ENCODE measurements at regions not wholly inside any gene's neighbourhood (a gene's known extent, or its start where the extent isn't known, plus 50 kb on each side); places are given as distances from the start of the nearest gene placed in this dataset.

- TF ChIP-seq ZNF70 (CRISPR knock-in tag; IDR thresholded peaks at IDR 0.05) = no peak
- no peak for TF ChIP-seq TCF4 (CRISPR knock-in tag; IDR thresholded peaks at IDR 0.05; ENCODE audit: borderline replicate concordance)
- no peak for TF ChIP-seq POU6F1 (CRISPR knock-in tag; IDR thresholded peaks at IDR 0.05; ENCODE audit: borderline replicate concordance, low read depth)
- TF ChIP-seq GLIS3 (CRISPR knock-in tag; IDR thresholded peaks at IDR 0.05) = no peak
- TF ChIP-seq SNAI2 (CRISPR knock-in tag; IDR thresholded peaks at IDR 0.05) = no peak
- TF ChIP-seq CSRNP3 (CRISPR knock-in tag; IDR thresholded peaks at IDR 0.05) = no peak
- TF ChIP-seq TSHZ2 (CRISPR knock-in tag; IDR thresholded peaks at IDR 0.05) = no peak
- TF ChIP-seq TOX (CRISPR knock-in tag; IDR thresholded peaks at IDR 0.05; ENCODE audit: borderline replicate concordance) = no peak
- no peak for TF ChIP-seq ARNTL (CRISPR knock-in tag; IDR thresholded peaks at IDR 0.05; ENCODE audit: borderline replicate concordance, low read depth)
- no peak for TF ChIP-seq ZFP3 (CRISPR knock-in tag; IDR thresholded peaks at IDR 0.05)
- no peak for TF ChIP-seq ESRRG (CRISPR knock-in tag; IDR thresholded peaks at IDR 0.05)
- no peak for TF ChIP-seq RARB (CRISPR knock-in tag; IDR thresholded peaks at IDR 0.05)
- no peak for ATAC-seq
Measured at GRCh38 chr22:48889209-48889830, 938.4 kb downstream of the BRD1 start.

- TF ChIP-seq ISL1 (CRISPR knock-in tag; IDR thresholded peaks at IDR 0.05) = no peak
- no peak for TF ChIP-seq ZNF8 (CRISPR knock-in tag; IDR thresholded peaks at IDR 0.05)
- TF ChIP-seq RARB (CRISPR knock-in tag; IDR thresholded peaks at IDR 0.05) = no peak
- no peak for TF ChIP-seq ZC3H10 (CRISPR knock-in tag; IDR thresholded peaks at IDR 0.05)
- no peak for TF ChIP-seq SNAI2 (CRISPR knock-in tag; IDR thresholded peaks at IDR 0.05)
- TF ChIP-seq OSR1 (CRISPR knock-in tag; IDR thresholded peaks at IDR 0.05) = no peak
- no peak for TF ChIP-seq TOX (CRISPR knock-in tag; IDR thresholded peaks at IDR 0.05; ENCODE audit: borderline replicate concordance)
- no peak for TF ChIP-seq PPARA (CRISPR knock-in tag; IDR thresholded peaks at IDR 0.05; ENCODE audit: borderline replicate concordance)
- TF ChIP-seq CSDC2 (CRISPR knock-in tag; IDR thresholded peaks at IDR 0.05) = no peak
- no peak for TF ChIP-seq GLIS3 (CRISPR knock-in tag; IDR thresholded peaks at IDR 0.05)
- no peak for TF ChIP-seq PATZ1 (CRISPR knock-in tag; IDR thresholded peaks at IDR 0.05; ENCODE audit: borderline replicate concordance)
- no peak for TF ChIP-seq ZNF70 (CRISPR knock-in tag; IDR thresholded peaks at IDR 0.05)
- no peak for TF ChIP-seq ZFP3 (CRISPR knock-in tag; IDR thresholded peaks at IDR 0.05)
- no peak for TF ChIP-seq TSHZ2 (CRISPR knock-in tag; IDR thresholded peaks at IDR 0.05)
- no peak for TF ChIP-seq CREB5 (CRISPR knock-in tag; IDR thresholded peaks at IDR 0.05; ENCODE audit: low read depth)
- TF ChIP-seq ZNF565 (CRISPR knock-in tag; conservative IDR thresholded peaks at IDR 0.05; ENCODE audit: low read depth) = no peak
- no peak for TF ChIP-seq BACH2 (CRISPR knock-in tag; IDR thresholded peaks at IDR 0.05; ENCODE audit: borderline replicate concordance)
- TF ChIP-seq TCF4 (CRISPR knock-in tag; IDR thresholded peaks at IDR 0.05; ENCODE audit: borderline replicate concordance) = no peak
- TF ChIP-seq POU6F1 (CRISPR knock-in tag; IDR thresholded peaks at IDR 0.05; ENCODE audit: borderline replicate concordance, low read depth) = no peak
- TF ChIP-seq ARNTL (CRISPR knock-in tag; IDR thresholded peaks at IDR 0.05; ENCODE audit: borderline replicate concordance, low read depth) = no peak
- ATAC-seq = no peak
Measured at GRCh38 chr22:48888466-48889208, 939.0 kb downstream of the BRD1 start.

All from SK-N-SH treated with all-trans-retinoic acid at 6 μM for 48 hours (cell line).